Colonic mucosa (tissue), 4 donors: ENCODE measurements at regions not wholly inside any gene's neighbourhood (a gene's known extent, or its start where the extent isn't known, plus 50 kb on each side); places are given as distances from the start of the nearest gene placed in this dataset.

Source experiments
- DNase-seq: peaks from one replicate; pipeline ENCODE4 v3.0.0-alpha.2; 2020
- H3K27ac ChIP-seq: fragments of 200-600 bp; one replicate; pipeline ENCODE4 v1.8.0; 2021
- H3K27me3 ChIP-seq: fragments of 200-600 bp; one replicate; pipeline ENCODE4 v1.8.0; 2021
- H3K36me3 ChIP-seq: fragments of 200-600 bp; one replicate; pipeline ENCODE4 v1.8.0; 2021
- H3K4me1 ChIP-seq: fragments of 200-600 bp; one replicate; pipeline ENCODE4 v1.8.0; 2021; ENCODE audit warnings: mild to moderate bottlenecking
- H3K4me3 ChIP-seq: fragments of 200-600 bp; one replicate; pipeline ENCODE4 v1.8.0; 2021
- H3K9ac ChIP-seq, 2 donors: one replicate each; pipeline ENCODE4 v1.7.0; 2013; ENCODE audit warnings: control low read depth in 2 of 2, low read depth in 2 of 2, low read length in 2 of 2
- H3K9me3 ChIP-seq: fragments of 200-600 bp; one replicate; pipeline ENCODE4 v1.8.0; 2021
- intact Hi-C: fragments of 100-400 bp; cut with DNase I; formaldehyde crosslinking; loops from one replicate; pipeline ENCODE4 v1.14.1; 2022
- TF ChIP-seq, protein P1 (sequence below): fragments of 200-600 bp; IDR thresholded peaks from one replicate; pipeline ENCODE4 v1.8.0; 2022; ENCODE audit warnings: antibody characterized with exemption, mild to moderate bottlenecking
- donor health status: healthy.
- donor health status: DM: no; HTN: no; CAD: no.
- donor health status: DM: no; HTN: no; CAD: no.

DNA sequence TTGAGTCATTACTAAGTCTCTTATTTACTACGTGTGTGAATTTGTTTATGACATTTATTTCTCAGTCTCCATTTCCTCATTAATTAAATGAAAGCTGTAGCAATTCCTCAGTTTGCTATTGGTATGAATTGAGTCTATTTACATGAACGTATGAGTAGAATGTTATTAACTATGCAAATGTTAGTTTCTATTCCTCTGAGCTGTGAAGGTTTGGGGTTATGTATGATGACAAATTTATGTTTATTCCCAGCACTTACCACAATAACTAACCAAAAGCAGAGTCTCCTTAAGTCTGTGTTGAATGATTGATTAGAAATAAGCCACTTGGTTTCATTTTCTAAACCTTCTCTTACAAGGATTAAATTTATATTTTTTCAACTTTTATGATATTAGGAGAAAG is 1340.9 kb downstream of the FSCB start:
- Histone ChIP-seq H3K36me3 (no peaks in the 10 kb centered on the region), H3K9ac (no peak overlapping the region), H3K27me3 (no peaks in the 10 kb centered on the region), H3K4me1 (no peaks in the 10 kb centered on the region), H3K27ac (no peak overlapping the region), H3K4me3 (no peak overlapping the region), H3K9me3 (no peaks in the 10 kb centered on the region)
- TF ChIP-seq, protein P1, sequence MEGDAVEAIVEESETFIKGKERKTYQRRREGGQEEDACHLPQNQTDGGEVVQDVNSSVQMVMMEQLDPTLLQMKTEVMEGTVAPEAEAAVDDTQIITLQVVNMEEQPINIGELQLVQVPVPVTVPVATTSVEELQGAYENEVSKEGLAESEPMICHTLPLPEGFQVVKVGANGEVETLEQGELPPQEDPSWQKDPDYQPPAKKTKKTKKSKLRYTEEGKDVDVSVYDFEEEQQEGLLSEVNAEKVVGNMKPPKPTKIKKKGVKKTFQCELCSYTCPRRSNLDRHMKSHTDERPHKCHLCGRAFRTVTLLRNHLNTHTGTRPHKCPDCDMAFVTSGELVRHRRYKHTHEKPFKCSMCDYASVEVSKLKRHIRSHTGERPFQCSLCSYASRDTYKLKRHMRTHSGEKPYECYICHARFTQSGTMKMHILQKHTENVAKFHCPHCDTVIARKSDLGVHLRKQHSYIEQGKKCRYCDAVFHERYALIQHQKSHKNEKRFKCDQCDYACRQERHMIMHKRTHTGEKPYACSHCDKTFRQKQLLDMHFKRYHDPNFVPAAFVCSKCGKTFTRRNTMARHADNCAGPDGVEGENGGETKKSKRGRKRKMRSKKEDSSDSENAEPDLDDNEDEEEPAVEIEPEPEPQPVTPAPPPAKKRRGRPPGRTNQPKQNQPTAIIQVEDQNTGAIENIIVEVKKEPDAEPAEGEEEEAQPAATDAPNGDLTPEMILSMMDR = no peak
- no peak for DNase-seq
- intact Hi-C loops = no loop called here

GRCh38 chr14:43165651-43166050 is 1341.4 kb downstream of the FSCB start:
- Histone ChIP-seq H3K36me3 (no peaks in the 10 kb centered on the region), H3K4me1 (no peaks in the 10 kb centered on the region), H3K9ac (no peak overlapping the region), H3K27ac (no peak overlapping the region), H3K27me3 (no peaks in the 10 kb centered on the region), H3K4me3 (no peak overlapping the region), H3K9me3 (no peaks in the 10 kb centered on the region)
- TF ChIP-seq, protein P1 = no peak
- intact Hi-C loops = no loop called here
- peak; percentile 36 for DNase-seq

DNA sequence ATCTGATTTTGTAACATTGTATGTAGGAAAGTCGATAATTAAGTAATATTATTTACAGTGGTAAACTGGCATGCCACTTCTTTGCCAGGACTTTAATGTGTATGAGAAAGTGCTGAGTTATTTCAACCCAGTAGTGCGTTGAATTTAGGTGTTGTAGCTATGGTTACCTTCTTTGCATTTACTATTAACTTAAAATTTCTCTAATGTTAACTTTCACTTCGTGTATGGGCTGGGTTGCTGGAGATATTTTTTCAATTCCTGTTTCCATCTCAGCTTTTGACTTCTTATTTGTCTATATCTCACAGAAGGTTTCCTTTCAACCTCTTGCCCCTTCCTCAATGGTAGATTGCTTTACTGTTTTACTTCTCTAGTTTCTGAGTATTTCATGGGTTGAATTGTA is 1345.6 kb downstream of the FSCB start:
- intact Hi-C loops = no loop called here
- TF ChIP-seq, protein P1 = no peak

DNA sequence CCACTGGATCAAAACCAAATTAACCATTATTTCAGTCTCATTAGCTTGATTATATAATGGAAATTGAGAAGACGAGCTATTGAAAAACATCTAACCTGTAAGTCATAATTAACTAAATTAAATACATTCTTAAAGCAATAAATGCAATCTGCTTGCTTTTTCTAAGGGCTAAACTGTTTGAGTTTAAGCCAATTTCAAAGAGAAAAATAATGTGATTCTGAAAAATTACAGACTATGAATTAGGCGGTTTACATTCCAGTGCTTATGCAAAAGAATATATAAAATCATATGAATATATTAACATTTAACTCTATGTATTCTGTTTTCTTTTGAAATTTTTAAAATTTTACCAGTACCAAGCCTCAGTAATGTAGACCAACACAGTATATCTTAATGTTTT is 1349.4 kb downstream of the FSCB start:
- TF ChIP-seq, protein P1 = no peak
- no peak overlapping the region for H3K4me3 ChIP-seq
- H3K27me3 ChIP-seq = no peaks in the 10 kb centered on the region
- H3K9me3 ChIP-seq = no peaks in the 10 kb centered on the region
- intact Hi-C loops = no loop called here
- H3K36me3 ChIP-seq = no peaks in the 10 kb centered on the region
- H3K4me1 ChIP-seq = no peaks in the 10 kb centered on the region
- no peak for DNase-seq
- H3K9ac ChIP-seq = no peak overlapping the region
- H3K27ac ChIP-seq = no peak overlapping the region

More for the DNA sequence above, 1345.6 kb downstream of the FSCB start:
- Histone ChIP-seq H3K9me3 (no peaks in the 10 kb centered on the region), H3K4me3 (no peak overlapping the region), H3K27me3 (no peaks in the 10 kb centered on the region), H3K36me3 (no peaks in the 10 kb centered on the region), H3K27ac (no peak overlapping the region), H3K9ac (no peak overlapping the region), H3K4me1 (no peaks in the 10 kb centered on the region)
- no peak for DNase-seq

- no peaks in the 10 kb centered on the region for H3K4me1 ChIP-seq
- H3K36me3 ChIP-seq = no peaks in the 10 kb centered on the region
- TF ChIP-seq, protein P1 = no peak
- no peak for DNase-seq
- intact Hi-C loops = no loop called here
- no peak overlapping the region for H3K9ac ChIP-seq
- no peaks in the 10 kb centered on the region for H3K27me3 ChIP-seq
- no peak overlapping the region for H3K4me3 ChIP-seq
- H3K9me3 ChIP-seq = no peaks in the 10 kb centered on the region
- H3K27ac ChIP-seq = no peak overlapping the region
Observed at GRCh38 chr14:43155924-43156323, 1351.2 kb downstream of the FSCB start.

GRCh38 chr14:43155258-43155657 is 1351.8 kb downstream of the FSCB start:
- H3K27me3 ChIP-seq = no peaks in the 10 kb centered on the region
- no peaks in the 10 kb centered on the region for H3K36me3 ChIP-seq
- H3K9ac ChIP-seq = no peak overlapping the region
- no peak for DNase-seq
- no peak overlapping the region for H3K27ac ChIP-seq
- intact Hi-C loops = no loop called here
- TF ChIP-seq, protein P1 = no peak
- H3K4me1 ChIP-seq = no peaks in the 10 kb centered on the region
- no peak overlapping the region for H3K4me3 ChIP-seq
- H3K9me3 ChIP-seq = no peaks in the 10 kb centered on the region
